ENCODE measurements at regions not wholly inside any gene's neighbourhood (a gene's known extent, or its start where the extent isn't known, plus 50 kb on each side); places are given as distances from the start of the nearest gene placed in this dataset.

DNA sequence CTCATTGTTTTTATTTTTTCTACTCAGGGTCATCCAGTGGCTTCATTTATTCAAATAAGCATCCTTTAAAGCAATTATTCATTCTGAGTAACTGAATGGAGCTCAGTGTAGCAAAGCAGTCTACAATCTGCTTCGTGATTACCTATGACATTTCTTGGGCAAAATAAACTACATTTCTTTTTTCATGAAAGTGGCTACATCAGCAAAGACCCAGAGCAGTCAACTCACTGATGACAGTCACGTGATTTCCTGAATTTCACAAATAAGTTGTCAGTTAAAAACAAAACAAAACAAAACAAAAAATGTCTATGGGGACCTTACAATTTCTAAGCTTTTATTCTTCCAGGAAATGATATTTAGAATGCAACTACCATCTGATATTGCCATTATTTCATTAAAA is 182.1 kb downstream of the VEGFC start:
- no peak for TF ChIP-seq POLR2A (IDR thresholded peaks at IDR 0.05; ENCODE audit: low read depth, low read length)
- no peak for TF ChIP-seq POLR2AphosphoS5 (IDR thresholded peaks at IDR 0.05; ENCODE audit: low read depth, low read length)
- no peak for TF ChIP-seq TAF1 (IDR thresholded peaks at IDR 0.05; ENCODE audit: borderline replicate concordance, low read depth, low read length)
